SK-N-SH (cell line): ENCODE measurements at regions not wholly inside any gene's neighbourhood (a gene's known extent, or its start where the extent isn't known, plus 50 kb on each side); places are given as distances from the start of the nearest gene placed in this dataset.
"Not testable (repeated sequence)": the region's sequence is repeated elsewhere in the genome, so short reads cannot be mapped to it uniquely, and the experiment has no call there.

ENCODE experiments used
- CTCF ChIA-PET: fragments of 300-600, 350-600 bp; formaldehyde crosslinking; extraction: SDS; loops from one replicate; lab custom pipeline; 2021; lab: Yijun Ruan, JAX
- POLR2A ChIA-PET: fragments of 350-600 bp; sonication (Branson Sonifier 250); formaldehyde crosslinking; extraction: SDS; loops from one replicate; lab custom pipeline; 2020; ENCODE audit warnings: antibody characterized with exemption, inconsistent platforms; lab: Yijun Ruan, JAX
- DNase-seq: peaks from one replicate; pipeline ENCODE4 v3.0.0; 2012
- H2AFZ ChIP-seq: fragments of 200-600 bp; sonication (generic); 2 replicates; pipeline ENCODE4 v1.8.1; 2016; ENCODE audit warnings: antibody characterized with exemption, mild to moderate bottlenecking, low read depth
- H3F3A ChIP-seq: fragments of 200-600 bp; sonication (generic); replicated peaks from 2 replicates; pipeline ENCODE3; 2016; ENCODE audit warnings: antibody characterized with exemption, mild to moderate bottlenecking; ENCODE audit not compliant: insufficient read depth
- H3K27ac ChIP-seq, 2 experiments: fragments of 200-500 bp in 1 of 2; fragments of 200-600 bp in 1 of 2; sonication (Bioruptor generic) in 1 of 2; sonication (generic), shearing (Covaris generic) in 1 of 2; 2 replicates each; pipeline versions ENCODE4 v1.5.1 to v1.6.1; 2014 to 2016; ENCODE audit warnings: low read depth in 2 of 2, inconsistent platforms in 1 of 2, low read length in 1 of 2, mild to moderate bottlenecking in 1 of 2, mixed read lengths in 1 of 2
- H3K27me3 ChIP-seq: fragments of 200-600 bp; sonication (generic), shearing (Covaris generic); 2 replicates; pipeline ENCODE4 v1.6.1; 2016; ENCODE audit warnings: mixed run types; ENCODE audit not compliant: insufficient read depth
- H3K36me3 ChIP-seq, 2 experiments: fragments of 200-500 bp in 1 of 2; fragments of 200-600 bp in 1 of 2; sonication (Bioruptor generic) in 1 of 2; sonication (generic) in 1 of 2; replicated peaks in 1 of 2; 2 replicates each; pipeline versions ENCODE3 to v1.5.1; 2014 to 2016; ENCODE audit warnings: low read length in 1 of 2, mild to moderate bottlenecking in 1 of 2; ENCODE audit not compliant: insufficient read depth in 2 of 2, control insufficient read depth in 1 of 2
- H3K4me1 ChIP-seq, 2 experiments: fragments of 200-500 bp in 1 of 2; fragments of 200-600 bp in 1 of 2; sonication (Bioruptor generic) in 1 of 2; sonication (generic), shearing (Covaris generic) in 1 of 2; 2 replicates each; pipeline versions ENCODE4 v1.5.1 to v1.6.1; 2014 to 2016; ENCODE audit warnings: low read depth in 1 of 2, low read length in 1 of 2, mixed run types in 1 of 2; ENCODE audit not compliant: insufficient read depth in 2 of 2, control insufficient read depth in 1 of 2
- H3K4me2 ChIP-seq: fragments of 200-600 bp; sonication (generic), shearing (Covaris generic); 2 replicates; pipeline ENCODE4 v1.6.1; 2017; ENCODE audit warnings: mixed run types
- H3K4me3 ChIP-seq, 2 experiments: fragments of 200-500 bp in 1 of 2; fragments of 200-600 bp in 1 of 2; sonication (Bioruptor generic) in 1 of 2; sonication (generic), shearing (Covaris generic) in 1 of 2; 2 replicates each; pipeline versions ENCODE4 v1.5.1 to v1.8.1; 2014 to 2016; ENCODE audit warnings: low read depth in 2 of 2, inconsistent platforms in 1 of 2, low read length in 1 of 2, mild to moderate bottlenecking in 1 of 2, mixed read lengths in 1 of 2, moderate library complexity in 1 of 2
- H3K79me2 ChIP-seq: fragments of 200-600 bp; sonication (generic); 2 replicates; pipeline ENCODE4 v1.8.1; 2017; ENCODE audit warnings: mild to moderate bottlenecking; ENCODE audit not compliant: insufficient read depth
- H3K9ac ChIP-seq: fragments of 200-600 bp; sonication (generic); 2 replicates; pipeline ENCODE4 v1.6.1; 2017; ENCODE audit warnings: mixed run types
- H3K9me2 ChIP-seq: fragments of 200-600 bp; sonication (generic); 2 replicates; pipeline ENCODE4 v1.6.1; 2017; ENCODE audit warnings: mixed run types
- H3K9me3 ChIP-seq: fragments of 200-600 bp; sonication (generic); 2 replicates; pipeline ENCODE4 v1.6.1; 2017; ENCODE audit warnings: mixed run types, mild to moderate bottlenecking, moderate library complexity
- H4K20me1 ChIP-seq: fragments of 200-600 bp; sonication (generic); 2 replicates; pipeline ENCODE4 v1.6.1; 2017; ENCODE audit warnings: mild to moderate bottlenecking, mixed run types; ENCODE audit not compliant: insufficient read depth
- CHD2 ChIP-seq: fragments of 150-350 bp; IDR thresholded peaks from 2 replicates; pipeline ENCODE4 v1.6.1; 2018; ENCODE audit warnings: low read length; ENCODE audit not compliant: partially characterized antibody
- ELF1 ChIP-seq: IDR thresholded peaks from 2 replicates; pipeline ENCODE4 v1.4.0; 2012
- FOSL2 ChIP-seq: IDR thresholded peaks from 2 replicates; pipeline ENCODE4 v1.4.0; 2012; ENCODE audit warnings: low read depth, mild to moderate bottlenecking, moderate library complexity, borderline replicate concordance
- FOXJ3 ChIP-seq: sonication (generic); formaldehyde crosslinking; IDR thresholded peaks from 2 replicates; pipeline ENCODE4 v1.5.1; 2020; ENCODE audit warnings: mild to moderate bottlenecking, missing genetic modification reagents
- FOXM1 ChIP-seq: IDR thresholded peaks from 2 replicates; pipeline ENCODE4 v1.4.0; 2012; ENCODE audit warnings: low read depth, mild to moderate bottlenecking
- JUND ChIP-seq: IDR thresholded peaks from 2 replicates; pipeline ENCODE4 v1.4.0; 2012
- MAX ChIP-seq: IDR thresholded peaks from 2 replicates; pipeline ENCODE4 v1.4.0; 2012; ENCODE audit warnings: low read depth
- MEF2A ChIP-seq: IDR thresholded peaks from 2 replicates; pipeline ENCODE4 v1.4.0; 2012; ENCODE audit warnings: low read depth, borderline replicate concordance
- MXI1 ChIP-seq: IDR thresholded peaks from 2 replicates; pipeline ENCODE4 v1.6.1; 2012; ENCODE audit warnings: mild to moderate bottlenecking, low read depth, low read length, improper control_type of control experiment
- NFIC ChIP-seq: IDR thresholded peaks from 2 replicates; pipeline ENCODE4 v1.4.0; 2012; ENCODE audit warnings: borderline replicate concordance
- NRF1 ChIP-seq: IDR thresholded peaks from 2 replicates; pipeline ENCODE4 v1.6.1; 2012; ENCODE audit warnings: low read depth, mild to moderate bottlenecking, low read length
- RAD21 ChIP-seq: IDR thresholded peaks from 2 replicates; pipeline ENCODE4 v1.6.1; 2012; ENCODE audit warnings: mild to moderate bottlenecking, low read length
- REST ChIP-seq: IDR thresholded peaks from 2 replicates; pipeline ENCODE4 v1.6.1; 2012; ENCODE audit warnings: mild to moderate bottlenecking, low read depth, low read length, moderate library complexity
- RFX5 ChIP-seq: IDR thresholded peaks from 2 replicates; pipeline ENCODE4 v1.6.1; 2012; ENCODE audit warnings: mild to moderate bottlenecking, improper control_type of control experiment, low read length
- RXRA ChIP-seq: IDR thresholded peaks from 2 replicates; pipeline ENCODE4 v1.4.0; 2012; ENCODE audit warnings: low read depth, mild to moderate bottlenecking, borderline replicate concordance
- SIN3A ChIP-seq: IDR thresholded peaks from 2 replicates; pipeline ENCODE4 v1.6.1; 2012; ENCODE audit warnings: low read depth, mild to moderate bottlenecking, low read length, moderate library complexity, borderline replicate concordance
- SMC3 ChIP-seq: IDR thresholded peaks from 2 replicates; pipeline ENCODE4 v1.6.1; 2012; ENCODE audit warnings: low read depth, low read length, improper control_type of control experiment
- YY1 ChIP-seq: IDR thresholded peaks from 2 replicates; pipeline ENCODE4 v1.4.0; 2012; ENCODE audit warnings: low read depth, mild to moderate bottlenecking
- ZBTB33 ChIP-seq: IDR thresholded peaks from 2 replicates; pipeline ENCODE4 v1.4.0; 2012; ENCODE audit warnings: low read depth, borderline replicate concordance
- WGBS: methylation state at CpG from one replicate; pipeline ENCODE4 v1.1.6; 2017; ENCODE audit warnings: low lambda C conversion rate; 5-methylcytosine and 5-hydroxymethylcytosine counted together

DNA sequence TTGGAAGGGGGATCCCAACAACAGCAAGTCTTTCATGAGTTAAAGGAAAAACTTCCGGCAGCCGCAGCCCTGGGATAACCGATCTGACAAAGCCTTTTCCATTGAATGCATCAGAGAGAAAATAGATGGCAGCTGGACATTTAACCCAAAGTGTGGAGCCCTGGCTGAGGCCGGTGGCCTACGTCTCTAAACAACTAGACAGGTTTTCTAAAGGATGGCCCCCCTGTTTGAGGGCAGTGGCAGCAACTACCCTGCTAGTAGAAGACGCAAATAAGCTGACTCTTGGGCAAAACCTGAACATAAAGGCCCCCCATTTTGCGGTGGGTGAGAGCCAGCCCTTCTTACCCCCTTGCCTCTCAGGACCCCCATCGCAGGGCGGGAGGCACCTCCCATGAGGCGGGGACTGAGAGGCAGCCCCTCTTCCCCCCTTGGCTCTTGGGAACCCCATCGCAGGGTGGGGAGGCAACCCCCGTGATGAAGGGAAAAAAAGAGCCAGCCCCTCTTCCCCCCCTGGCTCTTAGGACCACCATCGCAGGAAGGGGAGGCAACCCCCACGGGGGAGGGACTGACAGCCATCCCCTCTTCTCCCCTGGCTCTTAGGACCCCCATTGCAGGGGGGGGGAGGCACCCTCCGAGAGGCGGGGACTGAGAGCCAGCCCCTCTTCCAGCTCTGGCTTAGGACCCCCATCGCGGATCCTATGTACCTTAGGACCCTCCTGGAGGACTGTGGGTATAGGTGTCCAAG, 2422.9 kb upstream of the PCDH20 start:
- TF ChIP-seq YY1: no peak
- no peak for TF ChIP-seq RAD21
- TF ChIP-seq NFIC: no peak
- no peak for TF ChIP-seq RXRA
- no peak for TF ChIP-seq ZBTB33
- no peak for TF ChIP-seq FOSL2
- no peak for TF ChIP-seq MAX
- no peak for TF ChIP-seq FOXJ3 (CRISPR knock-in tag)
- TF ChIP-seq MEF2A: no peak
- no peak for TF ChIP-seq JUND
- no peak for TF ChIP-seq SMC3
- no peak for TF ChIP-seq SIN3A
- no peak for TF ChIP-seq RFX5
- TF ChIP-seq REST: no peak
- TF ChIP-seq NRF1: no peak
- TF ChIP-seq ELF1: no peak
- no peak for TF ChIP-seq MXI1
- no peak for TF ChIP-seq CHD2
- no peak for TF ChIP-seq FOXM1
- no peaks in the 10 kb centered on the region for H3K27me3 ChIP-seq
- no peaks in the 10 kb centered on the region for H3K4me1 ChIP-seq
- no peaks in the 10 kb centered on the region for H3K9me2 ChIP-seq
- H3K4me2 ChIP-seq: no peak overlapping the region
- ChIA-PET POLR2A (no interaction called here), CTCF (no interaction called here)
- H3K9me3 ChIP-seq: no peaks in the 10 kb centered on the region
- H3F3A ChIP-seq: no peaks in the 10 kb centered on the region
- no peaks in the 10 kb centered on the region for H4K20me1 ChIP-seq
- H2AFZ ChIP-seq: no peak overlapping the region
- H3K36me3 ChIP-seq: no peaks in the 10 kb centered on the region
- H3K27ac ChIP-seq: no peak overlapping the region
- H3K79me2 ChIP-seq: no peaks in the 10 kb centered on the region
- 72% methylated on average over 12 of the region's 18 CpGs for whole genome bisulfite sequencing
- H3K4me3 ChIP-seq: no peak overlapping the region
- no peak for DNase-seq
- H3K9ac ChIP-seq: no peak overlapping the region

- H3K36me3 ChIP-seq, POLR2A ChIA-PET, H4K20me1 ChIP-seq, H3K9ac ChIP-seq, H3K79me2 ChIP-seq, H2AFZ ChIP-seq, DNase-seq, H3K4me3 ChIP-seq, H3K27ac ChIP-seq, H3K9me3 ChIP-seq, H3F3A ChIP-seq, CTCF ChIA-PET, H3K4me2 ChIP-seq, H3K9me2 ChIP-seq, H3K27me3 ChIP-seq, H3K4me1 ChIP-seq: not testable (repeated sequence)
- WGBS: no CpG with 5 or more reads among the region's 21 CpGs
These were observed 2422.1 kb upstream of the PCDH20 start for GRCh38 chr13:63837701-63838100.

GRCh38 chr13:63829609-63830008, 2414.0 kb upstream of the PCDH20 start:
- WGBS: no CpG with 5 or more reads among the region's 2 CpGs
- POLR2A ChIA-PET: not testable (repeated sequence)

More at GRCh38 chr13:63829609-63830008, 2414.0 kb upstream of the PCDH20 start:
- H3K27ac ChIP-seq, CTCF ChIA-PET, H3K9me2 ChIP-seq, H3K4me2 ChIP-seq, H3K4me3 ChIP-seq, H3K27me3 ChIP-seq, DNase-seq, H3K4me1 ChIP-seq, H3K9ac ChIP-seq, H3K9me3 ChIP-seq, H4K20me1 ChIP-seq, H2AFZ ChIP-seq, H3K79me2 ChIP-seq, H3K36me3 ChIP-seq, H3F3A ChIP-seq: not testable (repeated sequence)
